ENCODE measurements at regions not wholly inside any gene's neighbourhood (a gene's known extent, or its start where the extent isn't known, plus 50 kb on each side); places are given as distances from the start of the nearest gene placed in this dataset.

DNA sequence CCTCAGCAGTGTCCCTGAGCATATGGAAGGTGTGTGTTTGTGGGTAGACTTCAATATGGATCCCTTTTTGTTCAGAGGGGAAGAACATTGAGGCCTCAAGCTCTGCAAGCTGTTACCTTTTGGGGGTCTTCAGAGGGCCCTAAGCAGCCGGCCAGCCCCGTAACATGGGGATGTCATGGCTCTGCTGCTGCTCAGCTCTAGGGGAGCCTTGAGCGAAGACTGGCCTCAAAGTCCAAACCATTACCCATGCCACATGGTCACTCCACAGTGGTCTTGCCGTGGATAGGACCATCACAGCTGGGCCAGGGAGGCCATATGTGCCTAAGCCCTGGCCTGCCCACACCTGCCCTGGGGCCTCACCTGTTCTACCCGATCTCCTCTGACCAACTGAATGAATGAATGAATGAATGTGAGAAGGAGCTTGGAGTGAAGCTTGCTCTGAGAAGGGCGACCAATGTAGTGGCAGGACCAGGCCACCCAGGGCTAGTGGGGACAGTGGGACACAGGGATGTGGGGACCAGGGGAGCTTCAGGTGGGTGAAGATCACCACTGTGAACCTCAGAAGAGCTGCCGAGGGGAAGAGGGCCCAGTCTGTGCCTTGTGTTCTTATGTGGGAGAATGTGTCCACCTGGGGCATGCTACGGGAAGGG, 754.6 kb downstream of the BRD1 start:
- TF ChIP-seq CTCF (IDR thresholded peaks at IDR 0.05; ENCODE audit: low read depth, low read length) (no peak), POLR2A (IDR thresholded peaks at IDR 0.05; ENCODE audit: extremely low read depth, insufficient read length) (no peak), MAX (IDR thresholded peaks at IDR 0.05; ENCODE audit: low read depth, low read length) (no peak), MYC (IDR thresholded peaks at IDR 0.05; ENCODE audit: low read depth, low read length) (no peak)

All from NB4 (cell line).